SW 1271 (cell line): ENCODE measurements at regions not wholly inside any gene's neighbourhood (a gene's known extent, or its start where the extent isn't known, plus 50 kb on each side); places are given as distances from the start of the nearest gene placed in this dataset.
"Not testable (repeated sequence)": the region's sequence is repeated elsewhere in the genome, so short reads cannot be mapped to it uniquely, and the experiment has no call there.

Experiments
- DNase-seq, 2 experiments: peaks; one replicate each; lab custom pipeline; 2025; lab: John Stamatoyannopoulos, UW

DNA sequence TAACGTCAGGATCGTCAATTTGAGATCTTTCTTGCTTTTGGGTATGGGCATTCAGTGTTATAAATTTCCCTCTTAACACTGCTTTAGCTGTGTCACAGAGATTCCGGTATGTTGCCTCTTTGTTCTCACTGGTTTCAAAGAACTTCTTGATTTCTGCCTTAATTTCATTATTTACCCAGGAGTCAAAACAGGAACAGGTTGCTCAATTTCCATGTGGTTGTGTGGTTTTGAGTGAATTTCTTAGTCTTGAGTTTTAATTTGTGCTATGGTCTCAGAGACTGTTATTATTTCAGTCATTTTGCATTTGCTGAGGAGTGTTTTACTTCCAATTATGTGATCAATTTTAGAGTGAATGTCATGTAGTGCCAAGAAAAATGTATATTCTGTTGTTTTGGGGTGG, 153.1 kb downstream of the PCDH17 start:
- DNase-seq, result no peak

DNA sequence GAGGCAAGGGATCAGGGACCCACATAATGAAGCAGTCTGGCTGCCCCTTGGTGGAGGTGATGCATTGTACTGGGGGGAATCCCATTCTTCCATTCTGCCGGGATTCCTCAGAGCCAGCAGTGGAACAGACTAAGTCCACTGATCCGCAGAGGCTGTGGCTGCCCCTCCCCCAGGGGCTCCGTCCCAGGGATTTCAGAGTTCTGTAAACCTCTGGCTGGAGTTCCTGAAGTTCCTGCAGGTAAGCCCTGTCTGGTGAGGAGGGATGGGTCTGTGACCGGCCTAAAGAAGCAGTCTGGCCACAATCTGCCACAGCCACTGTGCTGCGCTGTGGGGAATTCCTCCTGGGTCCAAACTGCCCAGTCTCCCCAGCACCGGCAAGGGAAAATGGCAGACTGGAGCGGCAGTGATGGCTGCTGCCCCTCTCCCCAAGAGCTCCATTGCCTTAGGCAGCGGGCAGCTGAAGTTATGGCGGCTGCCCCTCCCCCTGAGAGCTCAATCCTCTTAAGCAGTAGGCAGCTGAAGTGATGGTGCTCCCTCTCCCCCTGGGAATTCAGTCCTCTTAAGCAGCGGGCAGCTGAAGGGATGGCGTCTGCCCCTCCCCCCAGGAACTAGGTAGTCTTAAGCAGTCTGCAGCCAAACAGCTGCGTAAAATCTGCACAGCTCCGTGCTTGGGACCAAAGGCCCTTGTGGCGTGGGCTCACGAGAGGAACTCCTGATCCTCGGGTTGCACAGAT, 155.7 kb downstream of the PCDH17 start:
- DNase-seq, result no peak

DNA sequence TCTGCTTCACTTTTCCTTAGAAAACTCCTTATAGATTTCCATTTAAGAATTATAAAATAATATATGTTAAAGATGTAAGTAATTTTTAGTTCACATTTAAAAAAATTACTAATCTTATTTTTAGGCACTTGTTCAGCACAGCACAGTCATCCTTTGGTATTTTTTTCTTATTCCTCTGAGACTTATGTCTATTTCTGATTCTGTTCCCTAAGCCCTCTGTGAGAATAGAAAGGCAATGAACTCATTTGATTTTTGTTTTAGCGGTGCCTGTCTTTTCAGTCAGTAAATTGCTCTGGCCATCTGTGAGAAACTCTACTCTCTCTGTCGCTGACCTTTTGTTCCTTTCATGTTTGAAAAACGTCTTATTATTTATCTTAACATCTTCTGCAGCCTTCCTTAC, 168.1 kb downstream of the PCDH17 start:
- DNase-seq, result no peak

GRCh38 chr13:57813651-57814050, 182.1 kb downstream of the PCDH17 start:
- no peak for DNase-seq

DNA sequence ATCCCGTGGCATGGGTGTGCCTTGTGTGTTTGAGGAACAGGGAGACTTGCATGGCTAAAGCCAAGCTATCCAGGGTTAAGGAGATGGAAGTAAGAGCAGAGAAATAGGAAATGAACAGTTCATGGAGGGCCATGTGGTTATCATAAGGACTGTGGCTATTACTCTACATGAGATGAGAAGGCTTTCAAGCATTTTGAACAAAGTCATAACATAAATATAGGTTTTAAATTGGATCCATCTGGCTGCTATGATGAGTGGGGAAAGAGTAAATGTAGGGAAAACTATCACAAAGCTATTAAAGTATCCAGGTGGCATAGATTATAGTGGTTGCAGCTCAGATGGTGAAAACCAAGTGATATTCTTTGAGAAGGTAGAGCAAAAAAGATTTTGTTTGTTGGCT, 184.1 kb downstream of the PCDH17 start:
- no peak for DNase-seq

- no peak for DNase-seq
These were observed 189.4 kb downstream of the PCDH17 start for GRCh38 chr13:57820924-57821323.

DNA sequence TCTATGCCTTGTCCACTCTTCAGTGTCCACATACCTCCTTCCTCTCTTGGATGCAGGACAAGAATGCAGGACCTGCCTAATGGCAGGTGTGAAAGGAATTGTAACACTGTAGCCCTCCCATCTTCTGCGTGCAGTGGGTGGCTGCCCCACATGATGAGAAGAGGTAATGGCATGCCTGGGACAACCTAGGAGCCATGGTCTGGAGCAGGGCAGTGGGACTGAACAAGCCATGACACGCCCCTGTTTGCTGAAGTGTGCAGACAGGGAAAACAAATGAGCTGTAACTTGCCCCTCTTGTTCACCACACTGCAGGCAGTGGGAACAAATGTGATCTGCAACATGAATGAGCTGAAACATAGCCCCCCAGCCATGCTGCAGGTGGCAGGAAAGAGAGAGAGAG, 192.2 kb downstream of the PCDH17 start:
- DNase-seq, result no peak

- no peak for DNase-seq
These were observed 192.6 kb downstream of the PCDH17 start for GRCh38 chr13:57824121-57824520.

DNA sequence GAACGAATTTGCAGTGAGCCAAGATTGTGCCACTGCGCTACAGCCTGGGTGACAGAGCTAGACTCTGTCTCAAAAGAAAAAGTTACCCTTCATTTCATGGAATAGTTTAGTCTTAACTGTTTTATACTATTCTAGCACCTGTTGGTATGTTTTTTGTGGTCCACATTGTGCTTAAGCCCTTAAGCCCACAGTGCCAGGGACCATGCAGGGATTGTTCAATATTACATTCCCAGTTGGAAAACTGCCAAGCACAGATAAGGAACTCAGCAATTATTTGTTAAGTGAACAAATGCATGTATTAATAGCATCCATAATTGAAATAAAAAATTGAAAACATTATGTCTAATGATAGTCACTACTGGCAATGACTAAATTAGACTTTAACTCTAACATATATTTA, 193.5 kb downstream of the PCDH17 start:
- no peak for DNase-seq

GRCh38 chr13:57829496-57829895, 198.0 kb downstream of the PCDH17 start:
- DNase-seq, result no peak

DNA sequence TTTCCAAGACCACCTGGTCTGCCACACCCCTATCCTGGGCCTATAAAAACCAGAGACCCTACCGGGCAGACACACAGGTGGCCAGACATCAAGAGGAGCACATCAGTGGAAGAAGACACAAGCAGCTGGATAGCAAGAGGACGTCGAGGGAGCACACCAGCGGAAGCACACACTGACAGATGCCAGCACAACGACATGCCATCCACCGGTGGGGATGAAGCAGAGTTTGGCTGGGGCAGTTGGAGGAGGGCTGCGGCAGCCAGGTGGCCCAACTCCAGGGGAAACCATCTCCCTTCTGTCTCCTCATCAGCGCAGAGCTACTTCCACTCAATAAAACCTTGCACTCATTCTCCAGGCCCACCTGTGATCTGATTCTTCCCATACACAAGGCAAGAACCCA, 200.6 kb downstream of the PCDH17 start:
- DNase-seq, result no peak

DNA sequence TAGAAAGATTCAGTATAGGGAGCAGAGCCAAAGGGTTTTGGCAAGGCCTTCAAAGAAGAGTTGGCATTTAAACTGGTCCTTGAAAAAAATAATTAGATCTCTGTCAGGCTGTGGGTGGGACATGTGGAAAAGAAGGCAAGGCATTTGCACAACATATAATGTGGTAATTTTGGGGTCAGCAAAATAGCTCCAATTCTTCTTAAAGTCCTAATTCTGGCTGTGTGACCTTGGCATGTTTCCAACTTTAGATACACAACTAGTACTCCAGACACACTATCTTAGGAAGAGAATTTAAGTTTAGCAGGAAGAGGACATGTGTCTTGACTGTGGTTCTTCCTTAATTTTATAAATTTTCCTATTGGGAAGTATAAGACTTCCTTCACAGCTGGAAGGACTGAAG, 206.3 kb downstream of the PCDH17 start:
- no peak for DNase-seq

GRCh38 chr13:57843521-57843920, 212.0 kb downstream of the PCDH17 start:
- DNase-seq, result no peak

- no peak for DNase-seq
These were observed 215.1 kb downstream of the PCDH17 start for GRCh38 chr13:57846600-57847173.

DNA sequence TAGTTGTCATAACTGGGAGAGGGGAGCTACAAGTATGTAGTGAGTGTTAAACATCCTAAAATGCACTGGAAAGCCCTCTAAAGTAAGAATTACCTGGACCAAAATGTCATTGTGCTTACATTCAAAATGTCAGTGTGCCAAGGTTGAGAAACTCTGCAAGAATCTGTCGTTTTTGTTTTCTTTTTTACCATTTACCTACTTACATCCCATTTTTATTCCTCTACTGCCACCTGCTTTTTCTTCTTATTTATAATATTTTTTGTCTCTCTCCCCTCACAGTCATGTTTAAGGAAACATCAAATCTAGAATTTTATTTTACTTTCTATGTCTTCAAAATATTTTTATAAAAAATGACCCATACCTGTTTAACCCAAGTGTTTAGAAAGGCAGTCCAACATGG, 226.4 kb downstream of the PCDH17 start:
- no peak for DNase-seq

DNA sequence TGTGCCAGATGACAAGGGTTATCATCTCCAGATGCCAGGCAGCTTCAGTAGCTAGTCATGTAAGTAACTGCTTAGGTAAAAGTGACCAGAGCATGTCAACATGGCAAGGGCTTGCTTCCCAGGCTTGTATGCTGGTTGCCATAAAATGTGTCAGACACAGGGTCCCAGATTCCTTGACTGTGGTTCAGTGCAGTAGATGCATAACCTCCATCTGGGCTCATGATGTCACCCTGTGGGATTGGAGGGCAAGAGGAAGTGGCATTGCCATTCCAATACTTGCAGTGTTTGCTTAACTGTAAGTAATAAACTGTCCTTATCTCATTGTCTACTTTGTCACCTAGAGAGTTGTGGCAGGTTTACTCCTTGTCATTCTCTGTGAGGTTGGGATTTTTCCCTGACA, 226.8 kb downstream of the PCDH17 start:
- DNase-seq, result no peak

DNA sequence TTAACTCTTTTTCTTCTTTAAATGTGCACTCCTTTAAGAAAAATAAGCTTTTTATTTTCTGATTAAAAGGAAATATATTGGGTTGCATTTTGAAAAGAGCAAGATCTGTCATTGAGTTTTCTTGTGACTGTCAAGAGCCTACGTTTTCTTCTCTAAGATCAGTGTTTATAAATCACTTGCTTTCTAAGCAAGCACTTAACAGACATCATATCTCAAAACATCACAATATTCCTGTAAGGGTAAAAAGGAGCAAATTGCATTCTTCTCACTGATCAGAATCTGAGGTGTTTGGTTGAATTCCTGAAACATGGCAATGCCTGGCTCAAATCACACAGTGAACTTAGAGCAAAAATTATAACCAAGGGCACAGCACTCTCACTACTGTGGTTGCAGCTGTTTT, 231.3 kb downstream of the PCDH17 start:
- no peak for DNase-seq

GRCh38 chr13:57865600-57866294, 234.2 kb downstream of the PCDH17 start:
- no peak for DNase-seq

- DNase-seq, result no peak
These were observed 243.0 kb downstream of the PCDH17 start for GRCh38 chr13:57874530-57874929.

- DNase-seq, result no peak
These were observed 246.1 kb downstream of the PCDH17 start for GRCh38 chr13:57877601-57878000.

- DNase-seq, result no peak
These were observed 246.7 kb downstream of the PCDH17 start for GRCh38 chr13:57878291-57878690.

DNA sequence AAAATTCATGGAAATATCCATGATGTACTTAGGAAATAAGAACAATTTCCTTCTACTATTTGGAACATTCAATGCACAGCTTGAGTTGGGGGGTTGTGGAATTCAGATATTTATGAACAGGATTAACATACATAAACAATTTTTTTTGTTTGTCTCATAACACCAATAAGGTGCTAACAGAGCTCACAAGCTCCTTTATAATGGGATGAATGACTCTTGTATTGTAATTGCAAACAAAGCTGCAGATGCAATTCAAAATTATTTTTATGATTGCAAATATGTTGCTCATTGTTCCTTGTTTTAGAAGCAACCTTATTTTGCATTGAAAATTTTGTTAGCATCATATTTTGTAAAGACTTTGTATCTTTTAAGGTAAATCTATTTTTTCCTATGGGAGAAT, 265.7 kb downstream of the PCDH17 start:
- no peak for DNase-seq

DNA sequence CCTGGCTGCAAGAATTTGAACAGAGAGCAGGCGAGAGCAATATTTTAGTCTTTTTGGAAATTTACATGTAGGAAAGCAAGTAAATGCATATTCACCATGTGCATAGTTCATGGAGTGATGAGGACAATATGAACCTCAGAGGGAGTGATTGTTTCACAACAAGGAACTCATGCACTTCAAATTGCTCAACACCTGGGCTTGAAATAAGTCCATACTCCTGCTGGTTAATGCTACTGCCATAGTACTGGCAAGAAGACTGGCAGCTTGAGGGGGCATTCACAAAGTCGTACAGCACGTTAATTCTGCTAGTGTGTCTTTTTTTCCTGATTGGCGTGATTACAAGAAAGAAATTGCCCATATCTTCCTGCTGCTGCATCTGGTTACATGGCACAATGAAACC, 267.6 kb downstream of the PCDH17 start:
- no peak for DNase-seq

GRCh38 chr13:57909833-57910232, 278.3 kb downstream of the PCDH17 start:
- DNase-seq, result not testable (repeated sequence)
